PC-3 (cell line): ENCODE measurements at regions not wholly inside any gene's neighbourhood (a gene's known extent, or its start where the extent isn't known, plus 50 kb on each side); places are given as distances from the start of the nearest gene placed in this dataset.
A peak's percentile ranks its signal among the peaks of the same experiment; 100 is the strongest.

ENCODE experiments used
- ATAC-seq: fragments of 200-7000 bp; cut with Tn5 transposase; 2 replicates; pipeline ENCODE4 v1.9.1; 2020; ENCODE audit warnings: mild to moderate bottlenecking, moderate library complexity
- BruUV-seq: library from RNA; stranded (reverse); fragments of 400-500 nt; replicated peaks from 2 replicates; lab custom pipeline; 2021; lab: Mats Ljungman, UMichigan
- CTCF ChIA-PET: fragments of 300-600 bp; sonication (Branson Sonifier 250); formaldehyde crosslinking; loops from one replicate; lab custom pipeline; 2022; ENCODE audit warnings: antibody characterized with exemption; lab: Charles Lee
- POLR2A ChIA-PET: fragments of 300-600 bp; sonication (Branson Sonifier 250); formaldehyde crosslinking; loops from one replicate; lab custom pipeline; 2022; ENCODE audit warnings: antibody characterized with exemption; ENCODE audit not compliant: unreplicated experiment; lab: Charles Lee
- DNase-seq: peaks from one replicate; pipeline ENCODE4 v3.0.0-alpha.2; 2015
- H2AFZ ChIP-seq: fragments of 300-600 bp; sonication (generic); 2 replicates; pipeline ENCODE4 v1.6.0; 2016; ENCODE audit warnings: antibody characterized with exemption, low read length
- H3F3A ChIP-seq: fragments of 300-600 bp; sonication (generic); one replicate; pipeline ENCODE4 v1.6.0; 2017; ENCODE audit warnings: antibody characterized with exemption, low read length, control low read depth, mild to moderate bottlenecking; ENCODE audit not compliant: unreplicated experiment
- H3K27ac ChIP-seq: fragments of 300-600 bp; sonication (generic); 2 replicates; pipeline ENCODE4 v1.5.1; 2016; ENCODE audit warnings: mild to moderate bottlenecking, low read length
- H3K27me3 ChIP-seq: fragments of 300-600 bp; sonication (generic); 2 replicates; pipeline ENCODE4 v1.6.1; 2016; ENCODE audit warnings: low read length, mixed read lengths
- H3K36me3 ChIP-seq: fragments of 300-600 bp; sonication (generic); 2 replicates; pipeline ENCODE4 v1.6.1; 2016; ENCODE audit warnings: low read depth, mixed run types, low read length, mixed read lengths
- H3K4me1 ChIP-seq: fragments of 300-600 bp; sonication (generic); 2 replicates; pipeline ENCODE4 v1.5.1; 2016; ENCODE audit warnings: low read length; ENCODE audit not compliant: insufficient read depth
- H3K4me2 ChIP-seq: fragments of 300-600 bp; sonication (generic); 2 replicates; pipeline ENCODE4 v1.6.0; 2016; ENCODE audit warnings: low read length
- H3K4me3 ChIP-seq: fragments of 300-600 bp; sonication (generic); 2 replicates; pipeline ENCODE4 v1.5.1; 2016; ENCODE audit warnings: mild to moderate bottlenecking, low read length, mixed read lengths
- H3K79me2 ChIP-seq: fragments of 300-600 bp; sonication (generic); 2 replicates; pipeline ENCODE4 v1.6.1; 2017; ENCODE audit warnings: low read length, mixed read lengths
- H3K9ac ChIP-seq: fragments of 300-600 bp; sonication (generic); 2 replicates; pipeline ENCODE4 v1.6.0; 2016; ENCODE audit warnings: mild to moderate bottlenecking, low read length
- H3K9me2 ChIP-seq: fragments of 300-600 bp; sonication (generic); replicated peaks from 2 replicates; pipeline ENCODE4 v1.6.1; 2016; ENCODE audit warnings: mixed run types, low read length, mixed read lengths
- H3K9me3 ChIP-seq: fragments of 300-600 bp; sonication (generic); 2 replicates; pipeline ENCODE4 v1.6.1; 2016; ENCODE audit warnings: low read length, mixed read lengths
- H4K20me1 ChIP-seq: fragments of 300-600 bp; sonication (generic); 2 replicates; pipeline ENCODE4 v1.6.1; 2016; ENCODE audit warnings: low read length, mixed read lengths
- EZH2 ChIP-seq: fragments of 300-600 bp; sonication (generic); IDR thresholded peaks from one replicate; pipeline ENCODE4 v1.6.1; 2017; ENCODE audit warnings: antibody characterized with exemption, mild to moderate bottlenecking, low read length; ENCODE audit not compliant: unreplicated experiment
- EZH2phosphoT487 ChIP-seq: fragments of 300-600 bp; sonication (generic); IDR thresholded peaks from 2 replicates; pipeline ENCODE4 v1.6.1; 2018; ENCODE audit warnings: mild to moderate bottlenecking, antibody characterized with exemption, low read length, borderline replicate concordance
- intact Hi-C: fragments of 100-400 bp; cut with micrococcal nuclease; formaldehyde crosslinking; loops from 2 replicates; pipeline ENCODE4 v1.9.0; 2023
- TF ChIP-seq, protein P1 (sequence below): fragments of 300-600 bp; sonication (generic); conservative IDR thresholded peaks from 2 replicates; pipeline ENCODE4 v1.5.1; 2017; ENCODE audit warnings: antibody characterized with exemption, low read depth, mild to moderate bottlenecking, low read length

DNA sequence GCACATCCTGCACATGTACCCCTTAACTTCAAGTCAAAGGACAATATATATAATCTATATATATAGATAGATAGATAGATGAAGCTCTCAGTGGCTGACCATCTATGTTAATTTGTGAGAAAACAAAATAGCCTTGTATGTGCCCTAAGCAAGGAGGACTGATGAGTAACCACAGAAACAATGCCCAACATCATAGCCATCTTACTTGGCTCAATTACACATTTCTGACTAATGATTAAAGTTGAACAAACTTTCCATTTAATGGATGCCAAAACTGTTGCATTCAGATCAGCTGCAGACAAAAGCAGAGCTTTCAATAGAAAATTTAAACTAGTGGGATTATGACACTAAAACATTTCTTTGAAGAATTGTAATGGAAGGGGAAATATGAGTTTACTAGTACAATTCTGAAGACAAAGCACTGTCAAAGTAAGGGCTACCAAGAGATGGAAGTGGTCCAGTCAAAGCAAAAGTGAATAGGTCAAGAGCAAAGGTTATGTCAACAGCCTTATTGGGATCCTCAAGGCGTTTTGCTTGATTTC lies 1188.2 kb upstream of the RAG2 start:
- Histone ChIP-seq H3K27ac (peak overlapping the region; percentile 61), H3K9ac (no peak overlapping the region), H2AFZ (peak overlapping the region; percentile 7; the same call in 1 of the 2 replicates), H3F3A (peaks cover 5% of the 10 kb centered on the region), H3K4me1 (peaks cover 21% of the 10 kb centered on the region), H3K9me2 (no peaks in the 10 kb centered on the region), H3K9me3 (no peaks in the 10 kb centered on the region), H3K36me3 (no peaks in the 10 kb centered on the region), H4K20me1 (no peaks in the 10 kb centered on the region), H3K4me3 (no peak overlapping the region), H3K4me2 (peak overlapping the region; percentile 32; the same call in 1 of the 2 replicates), H3K27me3 (no peaks in the 10 kb centered on the region), H3K79me2 (no peaks in the 10 kb centered on the region)
- POLR2A ChIA-PET: no interaction called here
- TF ChIP-seq, protein P1, sequence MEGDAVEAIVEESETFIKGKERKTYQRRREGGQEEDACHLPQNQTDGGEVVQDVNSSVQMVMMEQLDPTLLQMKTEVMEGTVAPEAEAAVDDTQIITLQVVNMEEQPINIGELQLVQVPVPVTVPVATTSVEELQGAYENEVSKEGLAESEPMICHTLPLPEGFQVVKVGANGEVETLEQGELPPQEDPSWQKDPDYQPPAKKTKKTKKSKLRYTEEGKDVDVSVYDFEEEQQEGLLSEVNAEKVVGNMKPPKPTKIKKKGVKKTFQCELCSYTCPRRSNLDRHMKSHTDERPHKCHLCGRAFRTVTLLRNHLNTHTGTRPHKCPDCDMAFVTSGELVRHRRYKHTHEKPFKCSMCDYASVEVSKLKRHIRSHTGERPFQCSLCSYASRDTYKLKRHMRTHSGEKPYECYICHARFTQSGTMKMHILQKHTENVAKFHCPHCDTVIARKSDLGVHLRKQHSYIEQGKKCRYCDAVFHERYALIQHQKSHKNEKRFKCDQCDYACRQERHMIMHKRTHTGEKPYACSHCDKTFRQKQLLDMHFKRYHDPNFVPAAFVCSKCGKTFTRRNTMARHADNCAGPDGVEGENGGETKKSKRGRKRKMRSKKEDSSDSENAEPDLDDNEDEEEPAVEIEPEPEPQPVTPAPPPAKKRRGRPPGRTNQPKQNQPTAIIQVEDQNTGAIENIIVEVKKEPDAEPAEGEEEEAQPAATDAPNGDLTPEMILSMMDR: no peak
- DNase-seq (peak; percentile 70), ATAC-seq (peak; percentile 76)
- BruUV-seq: no TSS peak
- CTCF ChIA-PET: no interaction called here
- intact Hi-C loops: loop anchor here (5.0 kb wide), 1 partner anchor 124 kb away; no protein-coding TSS in a partner anchor

DNA sequence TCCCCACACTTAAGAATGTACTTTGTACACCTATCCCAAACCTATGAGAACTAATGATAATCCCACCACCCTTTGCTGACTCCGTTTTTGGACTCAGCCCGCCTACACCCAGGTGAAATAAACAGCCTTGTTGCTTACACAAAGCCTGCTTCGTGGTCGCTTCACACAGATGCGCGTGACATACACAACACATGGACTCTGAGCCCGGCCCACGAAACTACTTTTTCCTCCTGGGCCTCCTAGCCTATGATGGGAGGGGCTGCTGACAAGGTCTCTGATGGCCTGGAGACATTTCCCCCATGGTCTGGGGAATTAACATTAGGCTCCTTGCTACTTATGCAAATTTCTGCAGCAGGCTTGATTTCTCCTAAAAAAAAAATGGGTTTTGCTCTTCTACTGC lies 1176.4 kb upstream of the RAG2 start:
- peaks cover 10% of the 10 kb centered on the region; the same call in 1 of the 2 replicates for H3K4me1 ChIP-seq
- H3K79me2 ChIP-seq: no peaks in the 10 kb centered on the region
- no peak overlapping the region for H2AFZ ChIP-seq
- no peak overlapping the region for H3K27ac ChIP-seq
- H3K4me3 ChIP-seq: no peak overlapping the region
- H3K27me3 ChIP-seq: no peaks in the 10 kb centered on the region
- no peak overlapping the region for H3K4me2 ChIP-seq
- no TSS peak for BruUV-seq
- intact Hi-C loops: no loop called here
- H3K36me3 ChIP-seq: no peaks in the 10 kb centered on the region
- H3K9me2 ChIP-seq: no peaks in the 10 kb centered on the region
- no peak for ATAC-seq
- CTCF ChIA-PET: no interaction called here
- TF ChIP-seq EZH2 (no peak), EZH2phosphoT487 (no peak)
- TF ChIP-seq, protein P1: no peak
- no peak for DNase-seq
- H3K9me3 ChIP-seq: no peaks in the 10 kb centered on the region
- POLR2A ChIA-PET: no interaction called here
- H3K9ac ChIP-seq: no peak overlapping the region
- H3F3A ChIP-seq: no peaks in the 10 kb centered on the region
- no peaks in the 10 kb centered on the region for H4K20me1 ChIP-seq

DNA sequence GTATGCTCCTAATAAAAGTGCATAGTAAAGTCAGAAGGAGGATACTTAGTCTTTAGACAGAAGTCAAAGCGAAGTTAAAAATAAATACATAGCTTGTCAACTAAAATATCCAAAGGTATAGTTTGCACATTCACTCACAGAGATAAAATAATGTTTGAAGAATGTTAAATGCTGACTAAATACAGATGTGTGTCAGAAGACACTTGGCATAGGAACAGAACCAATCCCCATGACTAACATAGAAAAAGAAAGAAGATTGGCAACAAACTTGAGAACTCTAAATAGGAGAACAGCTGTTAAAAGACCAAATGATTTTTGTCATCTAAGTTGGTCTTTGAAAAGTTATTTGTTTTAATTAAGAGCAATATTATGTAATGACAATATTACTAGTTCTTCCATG lies 1172.1 kb upstream of the RAG2 start:
- DNase-seq: peak; percentile 50
- TF ChIP-seq EZH2phosphoT487 (no peak), EZH2 (no peak)
- TF ChIP-seq, protein P1: no peak
- no peaks in the 10 kb centered on the region for H3K9me2 ChIP-seq
- H3K79me2 ChIP-seq: no peaks in the 10 kb centered on the region
- ChIA-PET CTCF (no interaction called here), POLR2A (no interaction called here)
- intact Hi-C loops: no loop called here
- H3K9ac ChIP-seq: no peak overlapping the region
- no peaks in the 10 kb centered on the region for H3F3A ChIP-seq
- no TSS peak for BruUV-seq
- peak; percentile 70 for ATAC-seq
- H3K4me1 ChIP-seq: peaks cover 10% of the 10 kb centered on the region; the same call in 1 of the 2 replicates
- H2AFZ ChIP-seq: no peak overlapping the region
- H3K4me2 ChIP-seq: no peak overlapping the region
- H4K20me1 ChIP-seq: no peaks in the 10 kb centered on the region
- H3K27me3 ChIP-seq: no peaks in the 10 kb centered on the region
- no peak overlapping the region for H3K4me3 ChIP-seq
- no peaks in the 10 kb centered on the region for H3K36me3 ChIP-seq
- no peak overlapping the region for H3K27ac ChIP-seq
- no peaks in the 10 kb centered on the region for H3K9me3 ChIP-seq
